ENCODE measurements at regions not wholly inside any gene's neighbourhood (a gene's known extent, or its start where the extent isn't known, plus 50 kb on each side); places are given as distances from the start of the nearest gene placed in this dataset.
"Not testable (repeated sequence)": the region's sequence is repeated elsewhere in the genome, so short reads cannot be mapped to it uniquely, and the experiment has no call there.

- TF ChIP-seq, protein P1, sequence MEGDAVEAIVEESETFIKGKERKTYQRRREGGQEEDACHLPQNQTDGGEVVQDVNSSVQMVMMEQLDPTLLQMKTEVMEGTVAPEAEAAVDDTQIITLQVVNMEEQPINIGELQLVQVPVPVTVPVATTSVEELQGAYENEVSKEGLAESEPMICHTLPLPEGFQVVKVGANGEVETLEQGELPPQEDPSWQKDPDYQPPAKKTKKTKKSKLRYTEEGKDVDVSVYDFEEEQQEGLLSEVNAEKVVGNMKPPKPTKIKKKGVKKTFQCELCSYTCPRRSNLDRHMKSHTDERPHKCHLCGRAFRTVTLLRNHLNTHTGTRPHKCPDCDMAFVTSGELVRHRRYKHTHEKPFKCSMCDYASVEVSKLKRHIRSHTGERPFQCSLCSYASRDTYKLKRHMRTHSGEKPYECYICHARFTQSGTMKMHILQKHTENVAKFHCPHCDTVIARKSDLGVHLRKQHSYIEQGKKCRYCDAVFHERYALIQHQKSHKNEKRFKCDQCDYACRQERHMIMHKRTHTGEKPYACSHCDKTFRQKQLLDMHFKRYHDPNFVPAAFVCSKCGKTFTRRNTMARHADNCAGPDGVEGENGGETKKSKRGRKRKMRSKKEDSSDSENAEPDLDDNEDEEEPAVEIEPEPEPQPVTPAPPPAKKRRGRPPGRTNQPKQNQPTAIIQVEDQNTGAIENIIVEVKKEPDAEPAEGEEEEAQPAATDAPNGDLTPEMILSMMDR (IDR thresholded peaks at IDR 0.05; ENCODE audit: insufficient read depth, low read length, poor library complexity, severe bottlenecking), result no peak
- no peak for TF ChIP-seq EZH2phosphoT487 (conservative IDR thresholded peaks at IDR 0.05; ENCODE audit: low read length)
- Histone ChIP-seq H3F3A (ENCODE audit: insufficient read depth) (no peaks in the 10 kb centered on the region), H3K27ac (ENCODE audit: low read depth, low read length) (no peak overlapping the region), H3K27me3 (ENCODE audit: low read length) (no peaks in the 10 kb centered on the region), H3K9ac (ENCODE audit: low read length) (no peak overlapping the region), H3K9me2 (replicated peaks; ENCODE audit: insufficient read depth, low read length) (no peaks in the 10 kb centered on the region), H4K20me1 (ENCODE audit: low read depth, low read length) (no peaks in the 10 kb centered on the region), H3K79me2 (ENCODE audit: insufficient read depth, low read length) (no peaks in the 10 kb centered on the region), H3K4me3 (ENCODE audit: insufficient read depth, low read length, poor library complexity, severe bottlenecking) (no peak overlapping the region), H2AFZ (ENCODE audit: low read depth, low read length, severe bottlenecking) (no peak overlapping the region), H3K9me3 (ENCODE audit: insufficient read depth, low read length) (no peaks in the 10 kb centered on the region), H3K4me2 (ENCODE audit: low read depth, low read length, poor library complexity, severe bottlenecking) (no peak overlapping the region), H3K36me3 (ENCODE audit: low read length) (no peaks in the 10 kb centered on the region)
Observed at GRCh38 chrX:50967736-50968135, 57.2 kb downstream of the BMP15 start.

- not testable (repeated sequence) for H3K27me3 ChIP-seq (ENCODE audit: low read length); H3K4me3 ChIP-seq (ENCODE audit: insufficient read depth, low read length, poor library complexity, severe bottlenecking)
Observed at GRCh38 chrX:50968871-50969635, 58.5 kb downstream of the BMP15 start.

DNA sequence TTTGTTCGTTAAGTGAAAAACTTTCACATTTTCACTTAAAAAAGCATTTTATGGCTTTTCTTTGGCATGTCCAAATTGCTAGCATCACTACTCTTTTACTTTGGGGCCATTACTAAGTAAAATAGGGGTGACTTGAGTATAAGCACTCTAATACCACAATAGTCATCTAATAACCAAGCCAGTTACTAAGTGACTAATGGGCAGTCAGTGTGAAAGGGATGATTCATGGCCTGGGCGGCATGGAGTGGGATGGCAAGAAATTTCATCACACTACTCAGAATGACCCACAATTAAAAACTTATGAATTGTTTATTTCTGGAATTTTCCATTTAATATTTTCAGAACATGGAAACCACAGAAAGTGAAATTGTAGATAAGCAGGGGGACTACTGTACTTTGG lies 60.9 kb downstream of the BMP15 start:
- TF ChIP-seq EZH2phosphoT487 (conservative IDR thresholded peaks at IDR 0.05; ENCODE audit: low read length), result no peak
- TF ChIP-seq, protein P1 (IDR thresholded peaks at IDR 0.05; ENCODE audit: insufficient read depth, low read length, poor library complexity, severe bottlenecking), result no peak
- H3K9me3 ChIP-seq (ENCODE audit: insufficient read depth, low read length), result no peaks in the 10 kb centered on the region
- H2AFZ ChIP-seq (ENCODE audit: low read depth, low read length, severe bottlenecking), result no peak overlapping the region
- no peaks in the 10 kb centered on the region for H3K79me2 ChIP-seq (ENCODE audit: insufficient read depth, low read length)
- H3K9ac ChIP-seq (ENCODE audit: low read length), result no peak overlapping the region
- no peaks in the 10 kb centered on the region for H4K20me1 ChIP-seq (ENCODE audit: low read depth, low read length)
- no peak overlapping the region for H3K4me2 ChIP-seq (ENCODE audit: low read depth, low read length, poor library complexity, severe bottlenecking)
- H3K9me2 ChIP-seq (replicated peaks; ENCODE audit: insufficient read depth, low read length), result no peaks in the 10 kb centered on the region
- H3K36me3 ChIP-seq (ENCODE audit: low read length), result no peaks in the 10 kb centered on the region
- H3K27ac ChIP-seq (ENCODE audit: low read depth, low read length), result no peak overlapping the region
- no peaks in the 10 kb centered on the region for H3K27me3 ChIP-seq (ENCODE audit: low read length)
- H3F3A ChIP-seq (ENCODE audit: insufficient read depth), result no peaks in the 10 kb centered on the region
- H3K4me3 ChIP-seq (ENCODE audit: insufficient read depth, low read length, poor library complexity, severe bottlenecking), result no peak overlapping the region

More at GRCh38 chrX:50968871-50969635, 58.5 kb downstream of the BMP15 start:
- not testable (repeated sequence) for H2AFZ ChIP-seq (ENCODE audit: low read depth, low read length, severe bottlenecking); H3F3A ChIP-seq (ENCODE audit: insufficient read depth); H4K20me1 ChIP-seq (ENCODE audit: low read depth, low read length); H3K36me3 ChIP-seq (ENCODE audit: low read length); H3K9me3 ChIP-seq (ENCODE audit: insufficient read depth, low read length); H3K79me2 ChIP-seq (ENCODE audit: insufficient read depth, low read length); H3K9me2 ChIP-seq (replicated peaks; ENCODE audit: insufficient read depth, low read length); H3K27ac ChIP-seq (ENCODE audit: low read depth, low read length); H3K4me2 ChIP-seq (ENCODE audit: low read depth, low read length, poor library complexity, severe bottlenecking); H3K9ac ChIP-seq (ENCODE audit: low read length)

- TF ChIP-seq EZH2phosphoT487 (conservative IDR thresholded peaks at IDR 0.05; ENCODE audit: low read length), result no peak
- TF ChIP-seq, protein P1 (IDR thresholded peaks at IDR 0.05; ENCODE audit: insufficient read depth, low read length, poor library complexity, severe bottlenecking), result no peak
- no peak overlapping the region for H3K4me2 ChIP-seq (ENCODE audit: low read depth, low read length, poor library complexity, severe bottlenecking)
- no peak overlapping the region for H3K4me3 ChIP-seq (ENCODE audit: insufficient read depth, low read length, poor library complexity, severe bottlenecking)
Observed at GRCh38 chrX:50973199-50973598, 62.7 kb downstream of the BMP15 start.

More at GRCh38 chrX:50973199-50973598, 62.7 kb downstream of the BMP15 start:
- H3K9me2 ChIP-seq (replicated peaks; ENCODE audit: insufficient read depth, low read length), result no peaks in the 10 kb centered on the region
- H3K9ac ChIP-seq (ENCODE audit: low read length), result no peak overlapping the region
- no peaks in the 10 kb centered on the region for H4K20me1 ChIP-seq (ENCODE audit: low read depth, low read length)
- H3K36me3 ChIP-seq (ENCODE audit: low read length), result no peaks in the 10 kb centered on the region
- no peaks in the 10 kb centered on the region for H3K27me3 ChIP-seq (ENCODE audit: low read length)
- H2AFZ ChIP-seq (ENCODE audit: low read depth, low read length, severe bottlenecking), result no peak overlapping the region
- H3K9me3 ChIP-seq (ENCODE audit: insufficient read depth, low read length), result no peaks in the 10 kb centered on the region
- H3K79me2 ChIP-seq (ENCODE audit: insufficient read depth, low read length), result no peaks in the 10 kb centered on the region
- no peaks in the 10 kb centered on the region for H3F3A ChIP-seq (ENCODE audit: insufficient read depth)
- no peak overlapping the region for H3K27ac ChIP-seq (ENCODE audit: low read depth, low read length)

All from SU-DHL-6 (cell line).